MCF 10A (cell line): ENCODE measurements at regions not wholly inside any gene's neighbourhood (a gene's known extent, or its start where the extent isn't known, plus 50 kb on each side); places are given as distances from the start of the nearest gene placed in this dataset.

Experiments
- BruUV-seq: library from RNA; stranded (reverse); fragments of 400-500 nt; replicated peaks from 2 replicates; lab custom pipeline; 2021; lab: Mats Ljungman, UMichigan
- CTCF ChIA-PET: fragments of 300-600 bp; sonication (Branson Sonifier 250); formaldehyde crosslinking; extraction: SDS; loops from one replicate; lab custom pipeline; 2021; ENCODE audit warnings: antibody characterized with exemption, inconsistent platforms; lab: Yijun Ruan, JAX
- POLR2A ChIA-PET: fragments of 300-600, 350-650 bp; sonication (Branson Sonifier 250); formaldehyde crosslinking; extraction: SDS; loops from one replicate; lab custom pipeline; 2020; ENCODE audit warnings: antibody characterized with exemption, inconsistent platforms; lab: Yijun Ruan, JAX
- DNase-seq: peaks from one replicate; pipeline ENCODE4 v3.0.0-alpha.2; 2018; ENCODE audit not compliant: unreplicated experiment
- H3K27ac Mint-ChIP-seq: one replicate; pipeline ENCODE4 v1.8.0; 2022; ENCODE audit warnings: mild to moderate bottlenecking, low read depth, mixed read lengths; ENCODE audit not compliant: unreplicated experiment
- H3K27me3 Mint-ChIP-seq: one replicate; pipeline ENCODE4 v1.8.0; 2022; ENCODE audit warnings: mixed read lengths; ENCODE audit not compliant: insufficient read depth, unreplicated experiment
- H3K36me3 Mint-ChIP-seq: one replicate; pipeline ENCODE4 v1.8.0; 2022; ENCODE audit warnings: mild to moderate bottlenecking, moderate library complexity, mixed read lengths; ENCODE audit not compliant: insufficient read depth, unreplicated experiment
- H3K4me1 Mint-ChIP-seq: one replicate; pipeline ENCODE4 v1.8.0; 2022; ENCODE audit warnings: mixed read lengths; ENCODE audit not compliant: insufficient read depth, unreplicated experiment
- H3K4me3 Mint-ChIP-seq: one replicate; pipeline ENCODE4 v1.8.0; 2022; ENCODE audit warnings: mild to moderate bottlenecking, moderate library complexity, mixed read lengths; ENCODE audit not compliant: unreplicated experiment
- H3K9me3 Mint-ChIP-seq: one replicate; pipeline ENCODE4 v1.8.0; 2022; ENCODE audit warnings: mixed read lengths; ENCODE audit not compliant: unreplicated experiment
- CTCF ChIP-seq: fragments of 200-600 bp; IDR thresholded peaks from one replicate; pipeline ENCODE4 v1.8.0; 2022; ENCODE audit warnings: antibody characterized with exemption, mild to moderate bottlenecking; ENCODE audit not compliant: unreplicated experiment
- intact Hi-C: fragments of 100-400 bp; cut with micrococcal nuclease; formaldehyde crosslinking; loops from 2 replicates; pipeline ENCODE4 v1.14.1; 2022

- H3K36me3 Mint-ChIP-seq, result no peaks in the 10 kb centered on the region
- TF ChIP-seq CTCF, result no peak
- no peaks in the 10 kb centered on the region for H3K27me3 Mint-ChIP-seq
- H3K4me3 Mint-ChIP-seq, result no peak overlapping the region
- peaks cover 23% of the 10 kb centered on the region for H3K4me1 Mint-ChIP-seq
- CTCF ChIA-PET, result interaction anchor here (0.5 to 1.3 kb wide), 5 partner anchors 53 to 441 kb away, joined by 3 to 4 read pairs (median 3); no protein-coding TSS in a partner anchor
- no peaks in the 10 kb centered on the region for H3K9me3 Mint-ChIP-seq
- intact Hi-C loops, result no loop called here
- POLR2A ChIA-PET, result no interaction called here
- DNase-seq, result no peak
- BruUV-seq, result no TSS peak
- no peak overlapping the region for H3K27ac Mint-ChIP-seq
Observed at GRCh38 chr10:106280896-106281460, 883.5 kb downstream of the SORCS1 start.

DNA sequence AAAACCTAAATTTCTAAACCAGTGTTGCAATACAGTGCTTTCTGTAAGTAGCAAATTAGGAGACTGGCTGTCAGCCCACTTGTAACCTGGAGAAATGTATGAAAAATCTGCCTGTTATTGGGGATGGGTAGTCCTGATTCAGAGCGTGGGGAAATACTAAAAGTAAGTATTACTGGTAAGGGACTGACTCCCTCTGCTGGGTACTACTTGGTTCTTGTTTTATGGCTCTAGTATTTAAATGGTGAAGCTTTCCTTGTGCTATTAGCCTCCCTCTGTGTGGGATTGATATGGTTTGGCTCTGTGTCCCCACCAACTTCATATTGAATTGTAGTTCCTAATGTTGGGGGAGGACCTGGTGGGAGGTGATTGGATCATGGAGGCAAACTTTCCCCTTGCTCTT is 886.1 kb downstream of the SORCS1 start:
- TF ChIP-seq CTCF, result no peak
- Mint-ChIP-seq H3K4me3 (no peak overlapping the region), H3K36me3 (no peaks in the 10 kb centered on the region), H3K9me3 (no peaks in the 10 kb centered on the region), H3K4me1 (peaks cover 8% of the 10 kb centered on the region), H3K27me3 (no peaks in the 10 kb centered on the region), H3K27ac (no peak overlapping the region)
- intact Hi-C loops, result no loop called here
- no TSS peak for BruUV-seq
- CTCF ChIA-PET, result interaction anchor here (0.5 to 1.9 kb wide), 6 partner anchors 12 to 1700 kb away, joined by 3 to 5 read pairs (median 3); no protein-coding TSS in a partner anchor
- POLR2A ChIA-PET, result interaction anchor here (1.4 kb wide), 1 partner anchor 13 kb away, joined by 3 read pairs; no protein-coding TSS in a partner anchor
- peak; percentile 21 for DNase-seq

GRCh38 chr10:106271237-106271636 is 893.3 kb downstream of the SORCS1 start:
- no peak for DNase-seq
- TF ChIP-seq CTCF, result no peak
- Mint-ChIP-seq H3K9me3 (no peaks in the 10 kb centered on the region), H3K27me3 (no peaks in the 10 kb centered on the region), H3K27ac (no peak overlapping the region), H3K36me3 (no peaks in the 10 kb centered on the region), H3K4me1 (no peaks in the 10 kb centered on the region), H3K4me3 (no peak overlapping the region)
- ChIA-PET CTCF (no interaction called here), POLR2A (no interaction called here)
- no TSS peak for BruUV-seq
- intact Hi-C loops, result no loop called here

DNA sequence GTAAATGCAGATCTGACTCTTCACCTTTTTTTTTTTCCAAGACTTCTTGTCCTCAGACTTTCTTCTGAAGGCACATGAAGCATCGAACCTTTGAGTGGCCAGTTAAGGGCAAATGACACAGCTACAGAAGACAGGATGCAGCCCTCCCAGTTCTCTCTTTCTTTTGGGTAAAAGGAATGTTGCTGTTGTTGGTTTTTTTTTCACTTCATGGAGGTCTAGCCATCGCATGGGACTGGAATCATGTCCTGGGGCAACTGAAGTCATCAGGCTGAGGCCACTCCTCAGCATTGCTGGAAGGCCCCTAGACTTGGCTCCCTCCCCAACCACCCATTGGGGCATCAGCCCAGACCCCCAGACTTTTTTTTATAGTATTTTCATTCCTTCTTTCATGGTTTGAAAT is 896.5 kb downstream of the SORCS1 start:
- H3K4me3 Mint-ChIP-seq, result no peak overlapping the region
- POLR2A ChIA-PET, result no interaction called here
- H3K4me1 Mint-ChIP-seq, result no peaks in the 10 kb centered on the region
- CTCF ChIA-PET, result interaction anchor here (0.5 to 0.6 kb wide), 2 partner anchors 39 to 87 kb away, joined by 3 read pairs; no protein-coding TSS in a partner anchor
- TF ChIP-seq CTCF, result no peak
- H3K9me3 Mint-ChIP-seq, result no peaks in the 10 kb centered on the region
- H3K36me3 Mint-ChIP-seq, result no peaks in the 10 kb centered on the region
- intact Hi-C loops, result no loop called here
- no peaks in the 10 kb centered on the region for H3K27me3 Mint-ChIP-seq
- BruUV-seq, result no TSS peak
- H3K27ac Mint-ChIP-seq, result no peak overlapping the region
- no peak for DNase-seq
